ENCODE measurements at regions not wholly inside any gene's neighbourhood (a gene's known extent, or its start where the extent isn't known, plus 50 kb on each side); places are given as distances from the start of the nearest gene placed in this dataset.

DNA sequence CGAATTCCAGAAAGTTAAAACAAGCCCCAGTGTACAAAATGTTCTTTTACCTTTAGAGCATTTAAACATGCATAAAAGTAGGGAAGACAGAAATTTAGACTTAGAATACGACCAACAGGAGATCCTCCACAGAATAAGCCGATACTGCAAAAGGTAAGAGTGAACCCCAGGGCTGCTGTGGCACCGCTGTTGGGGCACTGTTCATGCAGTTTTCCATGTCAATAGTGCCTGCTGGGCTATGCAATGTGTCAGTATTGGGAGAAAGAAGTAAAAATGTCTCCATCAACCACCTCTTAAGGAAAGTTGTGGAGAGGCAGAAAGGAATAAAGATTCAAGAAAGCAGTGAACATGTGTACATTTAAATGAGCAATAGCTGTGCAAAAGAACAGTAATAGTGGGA is 326.5 kb upstream of the SEMA3C start:
- TF ChIP-seq YY1 (IDR thresholded peaks at IDR 0.05) (no peak), RXRA (IDR thresholded peaks at IDR 0.05) (no peak), FOXA2 (IDR thresholded peaks at IDR 0.05) (no peak), EGR1 (IDR thresholded peaks at IDR 0.05; ENCODE audit: low read depth in 2 of 2) (no peak), RAD21 (IDR thresholded peaks at IDR 0.05) (no peak), GABPA (IDR thresholded peaks at IDR 0.05 in 1 of 2, conservative IDR thresholded peaks at IDR 0.05 in 1 of 2) (no peak), JUND (IDR thresholded peaks at IDR 0.05) (no peak), SP1 (IDR thresholded peaks at IDR 0.05) (no peak), TAF1 (conservative IDR thresholded peaks at IDR 0.05) (no peak)
- TF ChIP-seq, protein P1, sequence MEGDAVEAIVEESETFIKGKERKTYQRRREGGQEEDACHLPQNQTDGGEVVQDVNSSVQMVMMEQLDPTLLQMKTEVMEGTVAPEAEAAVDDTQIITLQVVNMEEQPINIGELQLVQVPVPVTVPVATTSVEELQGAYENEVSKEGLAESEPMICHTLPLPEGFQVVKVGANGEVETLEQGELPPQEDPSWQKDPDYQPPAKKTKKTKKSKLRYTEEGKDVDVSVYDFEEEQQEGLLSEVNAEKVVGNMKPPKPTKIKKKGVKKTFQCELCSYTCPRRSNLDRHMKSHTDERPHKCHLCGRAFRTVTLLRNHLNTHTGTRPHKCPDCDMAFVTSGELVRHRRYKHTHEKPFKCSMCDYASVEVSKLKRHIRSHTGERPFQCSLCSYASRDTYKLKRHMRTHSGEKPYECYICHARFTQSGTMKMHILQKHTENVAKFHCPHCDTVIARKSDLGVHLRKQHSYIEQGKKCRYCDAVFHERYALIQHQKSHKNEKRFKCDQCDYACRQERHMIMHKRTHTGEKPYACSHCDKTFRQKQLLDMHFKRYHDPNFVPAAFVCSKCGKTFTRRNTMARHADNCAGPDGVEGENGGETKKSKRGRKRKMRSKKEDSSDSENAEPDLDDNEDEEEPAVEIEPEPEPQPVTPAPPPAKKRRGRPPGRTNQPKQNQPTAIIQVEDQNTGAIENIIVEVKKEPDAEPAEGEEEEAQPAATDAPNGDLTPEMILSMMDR (IDR thresholded peaks at IDR 0.05; ENCODE audit: low read depth, low read length, missing input control) = no peak
- TF ChIP-seq, protein P2, sequence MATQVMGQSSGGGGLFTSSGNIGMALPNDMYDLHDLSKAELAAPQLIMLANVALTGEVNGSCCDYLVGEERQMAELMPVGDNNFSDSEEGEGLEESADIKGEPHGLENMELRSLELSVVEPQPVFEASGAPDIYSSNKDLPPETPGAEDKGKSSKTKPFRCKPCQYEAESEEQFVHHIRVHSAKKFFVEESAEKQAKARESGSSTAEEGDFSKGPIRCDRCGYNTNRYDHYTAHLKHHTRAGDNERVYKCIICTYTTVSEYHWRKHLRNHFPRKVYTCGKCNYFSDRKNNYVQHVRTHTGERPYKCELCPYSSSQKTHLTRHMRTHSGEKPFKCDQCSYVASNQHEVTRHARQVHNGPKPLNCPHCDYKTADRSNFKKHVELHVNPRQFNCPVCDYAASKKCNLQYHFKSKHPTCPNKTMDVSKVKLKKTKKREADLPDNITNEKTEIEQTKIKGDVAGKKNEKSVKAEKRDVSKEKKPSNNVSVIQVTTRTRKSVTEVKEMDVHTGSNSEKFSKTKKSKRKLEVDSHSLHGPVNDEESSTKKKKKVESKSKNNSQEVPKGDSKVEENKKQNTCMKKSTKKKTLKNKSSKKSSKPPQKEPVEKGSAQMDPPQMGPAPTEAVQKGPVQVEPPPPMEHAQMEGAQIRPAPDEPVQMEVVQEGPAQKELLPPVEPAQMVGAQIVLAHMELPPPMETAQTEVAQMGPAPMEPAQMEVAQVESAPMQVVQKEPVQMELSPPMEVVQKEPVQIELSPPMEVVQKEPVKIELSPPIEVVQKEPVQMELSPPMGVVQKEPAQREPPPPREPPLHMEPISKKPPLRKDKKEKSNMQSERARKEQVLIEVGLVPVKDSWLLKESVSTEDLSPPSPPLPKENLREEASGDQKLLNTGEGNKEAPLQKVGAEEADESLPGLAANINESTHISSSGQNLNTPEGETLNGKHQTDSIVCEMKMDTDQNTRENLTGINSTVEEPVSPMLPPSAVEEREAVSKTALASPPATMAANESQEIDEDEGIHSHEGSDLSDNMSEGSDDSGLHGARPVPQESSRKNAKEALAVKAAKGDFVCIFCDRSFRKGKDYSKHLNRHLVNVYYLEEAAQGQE (IDR thresholded peaks at IDR 0.05) = no peak
- TF ChIP-seq, protein P3, sequence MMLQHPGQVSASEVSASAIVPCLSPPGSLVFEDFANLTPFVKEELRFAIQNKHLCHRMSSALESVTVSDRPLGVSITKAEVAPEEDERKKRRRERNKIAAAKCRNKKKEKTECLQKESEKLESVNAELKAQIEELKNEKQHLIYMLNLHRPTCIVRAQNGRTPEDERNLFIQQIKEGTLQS (IDR thresholded peaks at IDR 0.05) = no peak
- TF ChIP-seq, protein P4, sequence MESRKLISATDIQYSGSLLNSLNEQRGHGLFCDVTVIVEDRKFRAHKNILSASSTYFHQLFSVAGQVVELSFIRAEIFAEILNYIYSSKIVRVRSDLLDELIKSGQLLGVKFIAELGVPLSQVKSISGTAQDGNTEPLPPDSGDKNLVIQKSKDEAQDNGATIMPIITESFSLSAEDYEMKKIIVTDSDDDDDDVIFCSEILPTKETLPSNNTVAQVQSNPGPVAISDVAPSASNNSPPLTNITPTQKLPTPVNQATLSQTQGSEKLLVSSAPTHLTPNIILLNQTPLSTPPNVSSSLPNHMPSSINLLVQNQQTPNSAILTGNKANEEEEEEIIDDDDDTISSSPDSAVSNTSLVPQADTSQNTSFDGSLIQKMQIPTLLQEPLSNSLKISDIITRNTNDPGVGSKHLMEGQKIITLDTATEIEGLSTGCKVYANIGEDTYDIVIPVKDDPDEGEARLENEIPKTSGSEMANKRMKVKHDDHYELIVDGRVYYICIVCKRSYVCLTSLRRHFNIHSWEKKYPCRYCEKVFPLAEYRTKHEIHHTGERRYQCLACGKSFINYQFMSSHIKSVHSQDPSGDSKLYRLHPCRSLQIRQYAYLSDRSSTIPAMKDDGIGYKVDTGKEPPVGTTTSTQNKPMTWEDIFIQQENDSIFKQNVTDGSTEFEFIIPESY (IDR thresholded peaks at IDR 0.05) = no peak
- TF ChIP-seq, protein P5, sequence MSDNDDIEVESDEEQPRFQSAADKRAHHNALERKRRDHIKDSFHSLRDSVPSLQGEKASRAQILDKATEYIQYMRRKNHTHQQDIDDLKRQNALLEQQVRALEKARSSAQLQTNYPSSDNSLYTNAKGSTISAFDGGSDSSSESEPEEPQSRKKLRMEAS (IDR thresholded peaks at IDR 0.05) = no peak
